NCI-H345 (cell line): ENCODE measurements at regions not wholly inside any gene's neighbourhood (a gene's known extent, or its start where the extent isn't known, plus 50 kb on each side); places are given as distances from the start of the nearest gene placed in this dataset.
"Not testable (repeated sequence)": the region's sequence is repeated elsewhere in the genome, so short reads cannot be mapped to it uniquely, and the experiment has no call there.

Experiments
- DNase-seq: peaks from one replicate; lab custom pipeline; 2025; lab: John Stamatoyannopoulos, UW

DNA sequence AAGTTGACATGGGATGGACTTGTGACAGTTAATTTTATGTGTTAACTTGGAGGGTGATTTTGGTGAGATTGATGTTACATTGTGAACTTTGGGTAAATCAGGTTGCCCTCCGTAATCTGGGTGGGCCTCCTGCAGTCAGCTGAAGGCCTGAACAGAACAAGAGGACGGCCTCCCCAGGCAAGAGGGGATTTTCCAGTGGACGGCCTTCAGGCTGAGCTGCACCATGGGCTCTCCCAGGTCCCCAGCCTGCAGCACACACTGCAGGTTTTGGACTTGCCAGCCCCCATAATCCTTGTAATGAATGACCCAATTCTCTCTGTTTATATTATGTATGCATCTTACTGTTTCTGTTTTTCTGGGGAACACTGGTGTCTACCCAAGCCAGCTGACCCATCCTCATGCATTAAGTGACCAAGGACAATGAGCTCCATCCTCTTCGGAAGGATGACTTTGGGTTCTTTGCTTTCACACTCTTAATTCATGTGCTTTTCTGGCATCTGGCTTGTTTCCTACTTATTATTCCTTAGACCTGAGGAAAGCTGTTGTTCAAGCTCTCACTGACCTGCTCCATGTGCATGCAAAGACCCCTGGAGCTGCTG is 64.2 kb downstream of the DACT2 start:
- no peak for DNase-seq

DNA sequence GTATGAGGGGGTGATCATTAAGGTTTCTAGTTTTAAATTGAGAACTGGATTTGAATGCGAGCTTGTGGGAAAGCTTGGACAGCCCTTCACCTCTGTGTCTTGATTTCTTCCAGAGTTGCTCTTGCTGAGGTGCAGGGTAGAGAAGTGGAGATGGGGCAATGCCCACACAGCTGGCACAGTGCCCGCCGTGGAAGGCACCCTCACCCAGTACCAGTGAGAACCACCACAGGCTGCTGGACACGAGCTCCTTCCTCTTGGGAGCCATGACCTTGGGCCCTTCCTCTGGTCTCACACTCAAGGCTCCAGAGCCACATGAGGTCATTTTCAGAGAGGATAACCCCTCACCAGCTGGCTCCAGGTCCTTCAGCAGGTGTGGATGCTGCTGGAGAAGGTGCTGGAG is 67.3 kb downstream of the DACT2 start:
- DNase-seq = no peak

- DNase-seq = no peak
These were observed 69.3 kb downstream of the DACT2 start for GRCh38 chr6:168250250-168250649.

DNA sequence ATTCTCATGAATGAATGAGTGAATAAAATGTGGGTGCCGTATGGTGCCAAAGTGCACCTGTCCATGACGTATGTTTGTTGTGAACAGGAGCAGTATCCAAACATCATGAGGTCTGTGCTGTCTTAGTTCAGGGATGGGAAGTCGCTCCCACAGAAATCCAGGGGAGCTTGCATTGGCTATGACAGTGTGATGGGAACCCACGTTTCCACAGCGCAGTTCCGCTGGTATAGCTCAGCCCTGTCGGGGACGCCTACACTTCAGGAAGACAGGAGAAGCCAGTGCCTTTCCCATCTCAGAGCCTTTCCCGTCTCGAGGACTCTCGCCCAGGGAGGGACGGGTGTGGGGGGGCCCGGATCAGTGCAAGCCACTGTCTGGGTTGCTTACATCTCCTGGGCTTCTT is 69.8 kb downstream of the DACT2 start:
- DNase-seq = no peak

DNA sequence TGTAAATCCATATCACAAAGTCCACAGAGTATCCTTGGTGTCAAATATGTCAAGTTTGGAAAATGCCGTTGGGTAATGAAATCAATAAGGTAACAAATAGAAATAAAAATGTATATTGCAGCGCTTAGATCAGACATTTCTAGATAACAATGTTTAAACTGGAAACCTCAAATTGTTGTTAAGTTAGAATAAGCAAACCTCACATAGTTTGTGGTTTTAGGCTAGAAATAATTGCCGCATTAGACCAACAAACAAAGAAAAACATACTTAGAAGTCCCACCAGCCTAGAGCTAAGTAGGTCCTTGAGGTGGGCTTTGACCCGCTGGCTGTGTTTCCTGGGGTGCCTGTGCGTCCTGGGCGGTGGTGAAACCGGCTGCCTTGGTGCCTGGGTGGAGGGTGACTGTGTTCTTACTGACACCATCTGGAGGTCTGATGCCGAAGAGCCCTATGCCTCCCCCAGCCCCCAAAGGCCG is 71.4 kb downstream of the DACT2 start:
- DNase-seq = no peak

GRCh38 chr6:168247443-168248147 is 72.0 kb downstream of the DACT2 start:
- DNase-seq = peak; percentile 72

- DNase-seq = no peak
These were observed 74.5 kb downstream of the DACT2 start for GRCh38 chr6:168244961-168245551.

DNA sequence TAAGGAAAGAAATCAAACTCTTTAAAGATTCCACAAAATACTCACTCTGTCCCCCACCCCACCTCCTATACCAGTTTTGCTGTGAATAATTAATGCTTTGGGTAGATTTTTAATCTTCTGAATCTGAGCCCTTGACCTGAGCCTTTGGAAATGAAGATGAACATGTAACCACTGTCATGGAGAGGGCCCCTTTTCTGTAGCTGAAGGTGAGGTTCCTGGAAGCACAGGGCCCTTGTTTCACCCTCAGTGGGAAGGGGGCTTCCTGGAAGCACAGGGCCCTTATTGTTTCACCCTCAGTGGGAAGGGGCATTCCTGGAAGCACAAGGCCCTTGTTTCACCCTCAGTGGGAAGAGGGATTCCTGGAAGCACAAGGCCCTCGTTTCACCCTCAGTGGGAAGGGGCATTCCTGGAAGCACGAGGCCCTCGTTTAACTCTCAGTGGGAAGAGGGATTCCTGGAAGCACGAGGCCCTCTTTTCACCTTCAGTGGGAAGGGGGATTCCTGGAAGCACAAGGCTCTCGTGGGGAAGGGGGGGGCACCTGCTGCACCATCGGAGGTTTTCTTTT is 75.7 kb downstream of the DACT2 start:
- no peak for DNase-seq

GRCh38 chr6:168242940-168243225 is 76.7 kb downstream of the DACT2 start:
- DNase-seq = no peak

- no peak for DNase-seq
These were observed 77.3 kb downstream of the DACT2 start for GRCh38 chr6:168242111-168242939.

DNA sequence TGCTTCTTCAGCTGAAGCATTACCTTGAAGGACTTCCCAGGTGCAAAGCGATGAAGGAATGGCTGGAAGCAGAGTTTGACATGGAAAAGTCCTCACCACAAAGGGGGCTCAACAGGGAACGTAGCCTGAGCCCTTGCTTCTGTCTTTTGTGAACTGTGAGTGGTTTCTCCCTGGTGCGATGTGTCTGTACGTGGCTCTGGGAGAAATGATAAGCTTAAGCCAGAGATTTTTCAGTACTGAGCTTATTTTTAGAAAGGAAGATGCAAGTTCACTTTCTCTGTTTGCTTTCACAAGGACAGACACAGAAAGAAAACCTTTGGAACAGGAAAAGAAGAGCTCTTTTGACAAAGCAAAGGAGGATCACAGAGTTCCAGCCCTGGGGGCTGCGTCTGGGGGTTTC is 79.4 kb downstream of the DACT2 start:
- DNase-seq = no peak

- no peak for DNase-seq
These were observed 80.4 kb downstream of the DACT2 start for GRCh38 chr6:168239044-168239773.

DNA sequence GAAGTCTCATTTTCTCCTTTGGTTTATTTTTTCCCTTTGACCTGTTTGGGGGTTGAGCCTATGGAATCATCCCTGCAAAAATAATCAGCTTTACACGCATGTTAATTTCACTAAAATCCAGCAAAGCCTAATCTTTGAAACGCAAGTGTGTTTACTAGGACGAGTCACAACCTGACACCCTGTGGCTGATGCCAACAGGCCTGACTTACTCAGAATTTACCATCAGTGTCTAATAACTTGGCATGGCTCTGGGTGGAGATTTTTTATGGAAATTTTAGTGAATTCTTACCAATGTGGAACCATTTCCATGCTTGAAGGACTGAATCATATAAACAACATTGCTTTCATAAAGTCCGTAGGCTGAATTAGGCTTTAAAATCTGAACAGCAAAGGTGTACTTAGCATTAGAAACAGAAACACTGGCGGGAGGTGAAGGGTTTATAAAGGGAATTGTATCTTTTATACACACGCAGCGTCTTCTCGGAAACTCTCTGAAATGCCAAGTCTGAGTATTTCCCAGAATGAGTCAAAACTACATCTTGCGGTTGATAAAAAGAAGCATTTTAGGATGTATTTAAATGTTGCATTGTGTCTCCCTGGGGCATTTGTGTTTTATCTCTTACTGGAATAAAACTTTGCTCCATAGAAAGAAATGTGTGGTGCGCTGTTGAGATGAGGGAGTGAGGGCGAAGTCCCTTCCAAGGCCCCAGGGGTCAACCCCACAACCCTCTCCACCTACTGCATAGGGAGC is 81.2 kb downstream of the DACT2 start:
- DNase-seq = no peak

DNA sequence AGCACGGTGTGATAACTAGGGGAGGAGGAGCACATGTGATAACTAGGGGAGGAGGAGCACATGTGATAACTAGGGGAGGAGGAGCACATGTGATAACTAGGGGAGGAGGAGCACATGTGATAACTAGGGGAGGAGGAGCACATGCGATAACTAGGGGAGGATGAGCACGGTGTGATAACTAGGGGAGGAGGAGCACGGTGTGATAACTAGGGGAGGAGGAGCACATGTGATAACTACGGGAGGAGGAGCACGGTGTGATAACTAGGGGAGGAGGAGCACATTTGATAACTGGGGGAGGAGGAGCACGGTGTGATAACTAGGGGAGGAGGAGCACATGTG is 85.7 kb downstream of the DACT2 start:
- not testable (repeated sequence) for DNase-seq

GRCh38 chr6:168232989-168233874 is 86.3 kb downstream of the DACT2 start:
- peak; percentile 16 for DNase-seq

- DNase-seq = no peak
These were observed 87.0 kb downstream of the DACT2 start for GRCh38 chr6:168232528-168232927.

- no peak for DNase-seq
These were observed 87.5 kb downstream of the DACT2 start for GRCh38 chr6:168232062-168232461.

- no peak for DNase-seq
These were observed 88.1 kb downstream of the DACT2 start for GRCh38 chr6:168231393-168231957.

- no peak for DNase-seq
These were observed 90.2 kb downstream of the DACT2 start for GRCh38 chr6:168229368-168229752.
